Endothelial cell of umbilical vein (primary cell): ENCODE measurements at regions not wholly inside any gene's neighbourhood (a gene's known extent, or its start where the extent isn't known, plus 50 kb on each side); places are given as distances from the start of the nearest gene placed in this dataset.

Experiments
- BruUV-seq: library from RNA; stranded (reverse); fragments of 400-500 nt; replicated peaks from 2 replicates; lab custom pipeline; 2021; lab: Mats Ljungman, UMichigan
- CTCF ChIA-PET: fragments of 300-600, 350-600 bp; sonication (Branson Sonifier 250); formaldehyde crosslinking; loops from one replicate; lab custom pipeline; 2021; ENCODE audit warnings: antibody characterized with exemption, inconsistent platforms; lab: Charles Lee
- POLR2A ChIA-PET: fragments of 300-600, 350-600 bp; sonication (Branson Sonifier 250); formaldehyde crosslinking; loops from one replicate; lab custom pipeline; 2021; ENCODE audit warnings: antibody characterized with exemption, inconsistent platforms; lab: Charles Lee
- DNase-seq: peaks from one replicate; pipeline ENCODE4 v3.0.0-alpha.2; 2011; ENCODE audit warnings: low read depth, low spot score
- FAIRE-seq: peaks from 2 replicates; lab custom pipeline; 2011; peaks lifted over from hg19 to GRCh38; lab: Jason Lieb, UNC
- H2AFZ ChIP-seq: 2 replicates; pipeline ENCODE4 v1.6.0; 2012; ENCODE audit warnings: low read depth, low read length, control low read depth, inconsistent platforms
- H3K27ac ChIP-seq: 2 replicates; pipeline ENCODE4 v1.5.1; 2011; ENCODE audit warnings: low read depth, mild to moderate bottlenecking, control low read depth, low read length, moderate library complexity; ENCODE audit not compliant: insufficient read depth
- H3K27me3 ChIP-seq, 2 experiments: 2 replicates each; pipeline versions ENCODE4 v1.6.0 to v1.6.1; 2011; ENCODE audit warnings: low read length in 2 of 2, mixed read lengths in 1 of 2; ENCODE audit not compliant: control insufficient read depth in 2 of 2, insufficient read depth in 2 of 2
- H3K36me3 ChIP-seq, 2 experiments: 2 replicates in 1 of 2; 3 replicates in 1 of 2; pipeline ENCODE4 v1.5.1; 2011; ENCODE audit warnings: low read length in 2 of 2, mild to moderate bottlenecking in 1 of 2, moderate library complexity in 1 of 2; ENCODE audit not compliant: control insufficient read depth in 2 of 2, insufficient read depth in 2 of 2; ENCODE audit errors: extremely low read depth in 1 of 2
- H3K4me1 ChIP-seq: 3 replicates; pipeline ENCODE4 v1.5.1; 2011; ENCODE audit warnings: mild to moderate bottlenecking, low read length; ENCODE audit not compliant: control insufficient read depth, insufficient read depth; ENCODE audit errors: extremely low read depth
- H3K4me2 ChIP-seq: 2 replicates; pipeline ENCODE4 v1.6.1; 2011; ENCODE audit warnings: low read length, control low read depth, mixed read lengths; ENCODE audit not compliant: insufficient read depth
- H3K4me3 ChIP-seq, 3 experiments: fragments of 200-600 bp in 1 of 3; sonication (generic), shearing (Covaris generic) in 1 of 3; replicated peaks in 1 of 3; 2 replicates each; pipeline ENCODE4 v1.5.1; 2011 to 2016; ENCODE audit warnings: control low read depth in 3 of 3, low read length in 3 of 3, mild to moderate bottlenecking in 2 of 3, inconsistent platforms in 1 of 3, low read depth in 1 of 3, moderate library complexity in 1 of 3; ENCODE audit not compliant: insufficient read depth in 1 of 3
- H3K79me2 ChIP-seq: 2 replicates; pipeline ENCODE4 v1.6.0; 2012; ENCODE audit warnings: low read length, inconsistent platforms; ENCODE audit not compliant: control insufficient read depth, insufficient read depth
- H3K9ac ChIP-seq: replicated peaks from 2 replicates; pipeline ENCODE3; 2011; ENCODE audit warnings: low read length, control low read depth; ENCODE audit not compliant: insufficient read depth; ENCODE audit errors: extremely low read depth
- H3K9me1 ChIP-seq: replicated peaks from 3 replicates; pipeline ENCODE4 v1.6.0; 2011; ENCODE audit warnings: mild to moderate bottlenecking, low read length; ENCODE audit not compliant: control insufficient read depth, insufficient read depth; ENCODE audit errors: extremely low read depth
- H3K9me3 ChIP-seq: replicated peaks from 2 replicates; pipeline ENCODE4 v1.5.1; 2012; ENCODE audit warnings: low read length, inconsistent platforms; ENCODE audit not compliant: control insufficient read depth, insufficient read depth
- H4K20me1 ChIP-seq: replicated peaks from 2 replicates; pipeline ENCODE3; 2011; ENCODE audit warnings: mild to moderate bottlenecking, low read length; ENCODE audit not compliant: control insufficient read depth, insufficient read depth; ENCODE audit errors: extremely low read depth
- CTCF ChIP-seq, 2 donors: IDR thresholded peaks; 1 replicate in 1 of 2; 2 replicates in 1 of 2; pipeline ENCODE4 v1.5.1; 2011; ENCODE audit warnings: low read length in 2 of 2, mild to moderate bottlenecking in 2 of 2, moderate library complexity in 2 of 2, control low read depth in 1 of 2, inconsistent platforms in 1 of 2, low read depth in 1 of 2; ENCODE audit not compliant: insufficient read depth in 1 of 2; ENCODE audit errors: extremely low read depth in 1 of 2
- EZH2 ChIP-seq: IDR thresholded peaks from 2 replicates; pipeline ENCODE4 v1.6.1; 2012; ENCODE audit warnings: borderline replicate concordance, low read depth, mild to moderate bottlenecking, moderate library complexity, low read length, inconsistent platforms; ENCODE audit not compliant: severe bottlenecking
- FOS ChIP-seq: IDR thresholded peaks from 2 replicates; pipeline ENCODE4 v1.6.1; 2011; ENCODE audit warnings: mild to moderate bottlenecking, low read length, moderate library complexity, borderline replicate concordance; ENCODE audit not compliant: insufficient read depth
- GATA2 ChIP-seq: IDR thresholded peaks from 2 replicates; pipeline ENCODE4 v1.7.0; 2011; ENCODE audit warnings: low read depth, mild to moderate bottlenecking, moderate library complexity, mixed read lengths, low read length; ENCODE audit not compliant: insufficient read length, insufficient read depth
- JUN ChIP-seq: IDR thresholded peaks from 2 replicates; pipeline ENCODE4 v1.6.1; 2011; ENCODE audit warnings: borderline replicate concordance, low read depth; ENCODE audit not compliant: insufficient read length, insufficient read depth
- MAX ChIP-seq: IDR thresholded peaks from 2 replicates; pipeline ENCODE4 v1.6.1; 2011; ENCODE audit not compliant: insufficient read depth, insufficient read length
- MYC ChIP-seq: IDR thresholded peaks from one replicate; pipeline ENCODE4 v1.6.1; 2011; ENCODE audit warnings: mild to moderate bottlenecking, low read depth, low read length
- POLR2A ChIP-seq: IDR thresholded peaks from 2 replicates; pipeline ENCODE4 v1.6.1; 2012; ENCODE audit warnings: low read depth, mild to moderate bottlenecking, control low read depth, low read length
- POLR2AphosphoS5 ChIP-seq: IDR thresholded peaks from 2 replicates; pipeline ENCODE4 v1.6.1; 2012; ENCODE audit warnings: low read depth, mild to moderate bottlenecking, control low read depth, low read length, moderate library complexity; ENCODE audit not compliant: insufficient read depth
- dilution Hi-C: fragments of 300-500 bp; cut with MboI; formaldehyde crosslinking; loops from one replicate; pipeline ENCODE4 v1.15.0; 2019; ENCODE audit warnings: low sequenced_read_pairs; ENCODE audit not compliant: extremely low pct_ligation_motif_present
- intact Hi-C: fragments of 100-400 bp; cut with micrococcal nuclease; formaldehyde crosslinking; loops from one replicate; pipeline ENCODE4 v1.10.0; 2022

GRCh38 chr9:86599561-86599960 lies 245.4 kb upstream of the TUT7 start:
- Histone ChIP-seq H3K79me2 (no peaks in the 10 kb centered on the region), H3K4me1 (no peaks in the 10 kb centered on the region), H3K27ac (no peak overlapping the region), H3K9ac (no peak overlapping the region), H3K4me2 (no peak overlapping the region), H4K20me1 (no peaks in the 10 kb centered on the region), H2AFZ (no peak overlapping the region), H3K9me3 (no peaks in the 10 kb centered on the region), H3K4me3 (no peak overlapping the region), H3K36me3 (no peaks in the 10 kb centered on the region), H3K9me1 (no peaks in the 10 kb centered on the region), H3K27me3 (no peaks in the 10 kb centered on the region)
- intact Hi-C loops, result no loop called here
- TF ChIP-seq CTCF (IDR thresholded peaks at IDR 0.05; ENCODE audit: extremely low read depth in 1 of 2, insufficient read depth in 1 of 2, low read depth in 1 of 2, low read length in 2 of 2) (no peak), EZH2 (no peak), GATA2 (no peak), MAX (no peak), POLR2AphosphoS5 (no peak), POLR2A (no peak), FOS (no peak), JUN (no peak), MYC (no peak)
- FAIRE-seq (no peak), DNase-seq (no peak)
- ChIA-PET POLR2A (no interaction called here), CTCF (no interaction called here)
- dilution Hi-C loops, result no loop called here
- no TSS peak for BruUV-seq
